ENCODE measurements at regions not wholly inside any gene's neighbourhood (a gene's known extent, or its start where the extent isn't known, plus 50 kb on each side); places are given as distances from the start of the nearest gene placed in this dataset.
"Not testable (repeated sequence)": the region's sequence is repeated elsewhere in the genome, so short reads cannot be mapped to it uniquely, and the experiment has no call there.

GRCh38 chr14:54010981-54011380, 54.4 kb upstream of the BMP4 start:
- H3K9me3 ChIP-seq: no peaks in the 10 kb centered on the region
- no peaks in the 10 kb centered on the region for H3K4me1 ChIP-seq (ENCODE audit: control insufficient read depth in 1 of 2, insufficient read depth in 1 of 2, low read depth in 1 of 2, low read length in 1 of 2)
- no peak for TF ChIP-seq CTCF (IDR thresholded peaks at IDR 0.05)
- H3K36me3 ChIP-seq: no peaks in the 10 kb centered on the region
- H3K4me3 ChIP-seq (ENCODE audit: low read depth in 1 of 2, low read length in 1 of 2): no peak overlapping the region
- H3K27ac ChIP-seq: no peak overlapping the region
- H3K27me3 ChIP-seq: no peaks in the 10 kb centered on the region

- Histone ChIP-seq H3K4me1 (ENCODE audit: control insufficient read depth in 1 of 2, insufficient read depth in 1 of 2, low read depth in 1 of 2, low read length in 1 of 2) (no peaks in the 10 kb centered on the region), H3K27me3 (no peaks in the 10 kb centered on the region), H3K4me3 (ENCODE audit: low read depth in 1 of 2, low read length in 1 of 2) (no peak overlapping the region), H3K9me3 (no peaks in the 10 kb centered on the region), H3K27ac (no peak overlapping the region), H3K36me3 (no peaks in the 10 kb centered on the region)
- TF ChIP-seq CTCF (IDR thresholded peaks at IDR 0.05): no peak
These were observed 66.4 kb upstream of the BMP4 start for GRCh38 chr14:54023027-54023426.

GRCh38 chr14:54025661-54026060, 69.0 kb upstream of the BMP4 start:
- H3K36me3 ChIP-seq: no peaks in the 10 kb centered on the region
- H3K9me3 ChIP-seq: no peaks in the 10 kb centered on the region
- H3K4me3 ChIP-seq (ENCODE audit: low read depth in 1 of 2, low read length in 1 of 2): no peak overlapping the region
- no peak overlapping the region for H3K27ac ChIP-seq
- no peak for TF ChIP-seq CTCF (IDR thresholded peaks at IDR 0.05)
- H3K4me1 ChIP-seq (ENCODE audit: control insufficient read depth in 1 of 2, insufficient read depth in 1 of 2, low read depth in 1 of 2, low read length in 1 of 2): no peaks in the 10 kb centered on the region
- no peaks in the 10 kb centered on the region for H3K27me3 ChIP-seq

GRCh38 chr14:54026671-54027070, 70.0 kb upstream of the BMP4 start:
- no peak for TF ChIP-seq CTCF (IDR thresholded peaks at IDR 0.05)
- H3K27ac ChIP-seq: no peak overlapping the region
- no peaks in the 10 kb centered on the region for H3K9me3 ChIP-seq
- H3K27me3 ChIP-seq: no peaks in the 10 kb centered on the region
- H3K36me3 ChIP-seq: no peaks in the 10 kb centered on the region
- H3K4me3 ChIP-seq (ENCODE audit: low read depth in 1 of 2, low read length in 1 of 2): no peak overlapping the region
- no peaks in the 10 kb centered on the region for H3K4me1 ChIP-seq (ENCODE audit: control insufficient read depth in 1 of 2, insufficient read depth in 1 of 2, low read depth in 1 of 2, low read length in 1 of 2)

- not testable (repeated sequence) for H3K27me3 ChIP-seq; H3K27ac ChIP-seq; H3K9me3 ChIP-seq; H3K4me1 ChIP-seq (ENCODE audit: control insufficient read depth in 1 of 2, insufficient read depth in 1 of 2, low read depth in 1 of 2, low read length in 1 of 2); H3K4me3 ChIP-seq (ENCODE audit: low read depth in 1 of 2, low read length in 1 of 2); H3K36me3 ChIP-seq
These were observed 74.4 kb upstream of the BMP4 start for GRCh38 chr14:54030996-54031395.

- H3K9me3 ChIP-seq; H3K27ac ChIP-seq; H3K4me3 ChIP-seq (ENCODE audit: low read depth in 1 of 2, low read length in 1 of 2); H3K36me3 ChIP-seq; H3K27me3 ChIP-seq; H3K4me1 ChIP-seq (ENCODE audit: control insufficient read depth in 1 of 2, insufficient read depth in 1 of 2, low read depth in 1 of 2, low read length in 1 of 2): not testable (repeated sequence)
These were observed 76.7 kb upstream of the BMP4 start for GRCh38 chr14:54033285-54033684.

- TF ChIP-seq CTCF (IDR thresholded peaks at IDR 0.05): no peak
- H3K4me1 ChIP-seq (ENCODE audit: control insufficient read depth in 1 of 2, insufficient read depth in 1 of 2, low read depth in 1 of 2, low read length in 1 of 2): no peaks in the 10 kb centered on the region
These were observed 82.1 kb upstream of the BMP4 start for GRCh38 chr14:54038724-54039123.

More at GRCh38 chr14:54038724-54039123, 82.1 kb upstream of the BMP4 start:
- no peak overlapping the region for H3K4me3 ChIP-seq (ENCODE audit: low read depth in 1 of 2, low read length in 1 of 2)
- H3K9me3 ChIP-seq: no peaks in the 10 kb centered on the region
- H3K36me3 ChIP-seq: no peaks in the 10 kb centered on the region
- no peaks in the 10 kb centered on the region for H3K27me3 ChIP-seq
- no peak overlapping the region for H3K27ac ChIP-seq
